Astrocyte (in vitro differentiated cells and primary cell): ENCODE measurements at regions not wholly inside any gene's neighbourhood (a gene's known extent, or its start where the extent isn't known, plus 50 kb on each side); places are given as distances from the start of the nearest gene placed in this dataset.

Experiments
- DNase-seq: peaks from one replicate; pipeline ENCODE4 v3.0.0-alpha.2; 2010; ENCODE audit warnings: low read depth
- FAIRE-seq: peaks from 2 replicates; lab custom pipeline; 2011; peaks lifted over from hg19 to GRCh38; lab: Jason Lieb, UNC
- H2AFZ ChIP-seq: 2 replicates; pipeline ENCODE4 v1.6.0; 2012; ENCODE audit warnings: low read depth, low read length, inconsistent platforms
- H3K27ac ChIP-seq: 2 replicates; pipeline ENCODE4 v1.5.1; 2011; ENCODE audit warnings: low read depth, low read length, inconsistent platforms
- H3K27me3 ChIP-seq: 2 replicates; pipeline ENCODE4 v1.6.0; 2011; ENCODE audit warnings: low read length, inconsistent platforms; ENCODE audit not compliant: insufficient read depth
- H3K36me3 ChIP-seq: 2 replicates; pipeline ENCODE4 v1.5.1; 2011; ENCODE audit warnings: low read length, inconsistent platforms; ENCODE audit not compliant: insufficient read depth
- H3K4me1 ChIP-seq: 2 replicates; pipeline ENCODE4 v1.5.1; 2011; ENCODE audit warnings: low read length, inconsistent platforms; ENCODE audit not compliant: insufficient read depth
- H3K4me2 ChIP-seq: 2 replicates; pipeline ENCODE4 v1.6.0; 2012; ENCODE audit warnings: low read length, inconsistent platforms
- H3K4me3 ChIP-seq: 2 replicates; pipeline ENCODE4 v1.5.1; 2011; ENCODE audit warnings: low read depth, mild to moderate bottlenecking, low read length, inconsistent platforms; ENCODE audit not compliant: insufficient read depth
- H3K79me2 ChIP-seq: 2 replicates; pipeline ENCODE4 v1.6.0; 2012; ENCODE audit warnings: mild to moderate bottlenecking, low read length, inconsistent platforms; ENCODE audit not compliant: insufficient read depth
- H3K9ac ChIP-seq: 2 replicates; pipeline ENCODE4 v1.6.0; 2012; ENCODE audit warnings: mild to moderate bottlenecking, low read length, inconsistent platforms
- H3K9me3 ChIP-seq: 2 replicates; pipeline ENCODE4 v1.5.1; 2012; ENCODE audit warnings: low read depth, mild to moderate bottlenecking, low read length, inconsistent platforms; ENCODE audit not compliant: insufficient read depth
- H4K20me1 ChIP-seq: 2 replicates; pipeline ENCODE4 v1.6.0; 2012; ENCODE audit warnings: low read length, inconsistent platforms; ENCODE audit not compliant: insufficient read depth
- H3K27ac Mint-ChIP-seq: one replicate; pipeline ENCODE4 v1.8.0; 2021; ENCODE audit warnings: mild to moderate bottlenecking, mixed read lengths; ENCODE audit not compliant: unreplicated experiment
- H3K27me3 Mint-ChIP-seq: one replicate; pipeline ENCODE4 v1.8.0; 2021; ENCODE audit warnings: low read depth, mixed read lengths; ENCODE audit not compliant: unreplicated experiment
- H3K36me3 Mint-ChIP-seq: one replicate; pipeline ENCODE4 v1.8.0; 2021; ENCODE audit warnings: low read depth, mixed read lengths; ENCODE audit not compliant: unreplicated experiment
- H3K4me1 Mint-ChIP-seq: one replicate; pipeline ENCODE4 v1.8.0; 2021; ENCODE audit warnings: low read depth, mixed read lengths; ENCODE audit not compliant: unreplicated experiment
- H3K4me3 Mint-ChIP-seq: one replicate; pipeline ENCODE4 v1.8.0; 2021; ENCODE audit warnings: mild to moderate bottlenecking, moderate library complexity, mixed read lengths; ENCODE audit not compliant: unreplicated experiment
- H3K9me3 Mint-ChIP-seq: one replicate; pipeline ENCODE4 v1.8.0; 2021; ENCODE audit warnings: mild to moderate bottlenecking, mixed read lengths; ENCODE audit not compliant: unreplicated experiment
- CTCF ChIP-seq: IDR thresholded peaks from 2 replicates; pipeline ENCODE4 v1.5.1; 2011; ENCODE audit warnings: low read depth, mild to moderate bottlenecking, inconsistent platforms, low read length, moderate library complexity; ENCODE audit not compliant: insufficient read depth
- EZH2 ChIP-seq: IDR thresholded peaks from 2 replicates; pipeline ENCODE4 v1.6.1; 2012; ENCODE audit warnings: mild to moderate bottlenecking, low read length, inconsistent platforms; ENCODE audit not compliant: insufficient read depth

GRCh38 chr4:137632842-137633241 is 100.5 kb upstream of the PCDH18 start:
- TF ChIP-seq EZH2: no peak
- TF ChIP-seq CTCF: no peak
- H3K4me2 ChIP-seq: no peak overlapping the region
- no peaks in the 10 kb centered on the region for H3K36me3 ChIP-seq
- Mint-ChIP-seq H3K4me1 (no peaks in the 10 kb centered on the region), H3K27ac (no peak overlapping the region), H3K4me3 (no peak overlapping the region), H3K27me3 (no peaks in the 10 kb centered on the region), H3K9me3 (no peaks in the 10 kb centered on the region), H3K36me3 (no peaks in the 10 kb centered on the region)
- H3K4me1 ChIP-seq: no peaks in the 10 kb centered on the region
- DNase-seq (no peak), FAIRE-seq (no peak)
- no peak overlapping the region for H3K4me3 ChIP-seq
- no peaks in the 10 kb centered on the region for H4K20me1 ChIP-seq
- H2AFZ ChIP-seq: no peak overlapping the region
- no peak overlapping the region for H3K9ac ChIP-seq
- no peaks in the 10 kb centered on the region for H3K79me2 ChIP-seq
- no peaks in the 10 kb centered on the region for H3K9me3 ChIP-seq
- H3K27me3 ChIP-seq: no peaks in the 10 kb centered on the region
- no peak overlapping the region for H3K27ac ChIP-seq

GRCh38 chr4:137631605-137632004 is 99.3 kb upstream of the PCDH18 start:
- TF ChIP-seq CTCF (no peak), EZH2 (no peak)
- Mint-ChIP-seq H3K27ac (no peak overlapping the region), H3K4me1 (no peaks in the 10 kb centered on the region), H3K27me3 (no peaks in the 10 kb centered on the region), H3K9me3 (no peaks in the 10 kb centered on the region), H3K4me3 (no peak overlapping the region), H3K36me3 (no peaks in the 10 kb centered on the region)
- H3K9me3 ChIP-seq: no peaks in the 10 kb centered on the region
- H3K9ac ChIP-seq: no peak overlapping the region
- H3K36me3 ChIP-seq: no peaks in the 10 kb centered on the region
- no peak overlapping the region for H3K4me2 ChIP-seq
- no peak overlapping the region for H3K27ac ChIP-seq
- H3K79me2 ChIP-seq: no peaks in the 10 kb centered on the region
- no peaks in the 10 kb centered on the region for H3K27me3 ChIP-seq
- DNase-seq (no peak), FAIRE-seq (no peak)
- no peak overlapping the region for H3K4me3 ChIP-seq
- H2AFZ ChIP-seq: no peak overlapping the region
- no peaks in the 10 kb centered on the region for H4K20me1 ChIP-seq
- H3K4me1 ChIP-seq: no peaks in the 10 kb centered on the region

DNA sequence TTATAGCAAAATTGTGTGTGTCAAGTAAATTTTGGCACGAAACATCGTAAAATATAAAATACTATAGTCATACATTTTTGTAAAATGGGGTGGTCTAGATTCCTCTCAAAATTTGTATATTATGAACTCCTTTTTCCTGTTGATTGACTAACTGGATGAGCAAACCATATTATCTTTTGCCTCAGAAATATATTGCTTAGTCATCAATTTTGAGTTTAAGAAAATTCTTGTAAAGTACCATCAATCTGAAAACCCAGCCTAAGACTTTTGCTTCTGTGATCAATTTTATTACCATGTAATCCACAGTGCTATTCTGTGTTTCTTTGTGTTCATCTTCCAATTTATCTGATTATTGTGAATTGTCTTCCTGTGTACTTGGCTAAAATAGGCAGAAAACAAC is 98.0 kb upstream of the PCDH18 start:
- H3K36me3 Mint-ChIP-seq: no peaks in the 10 kb centered on the region
- H3K4me3 Mint-ChIP-seq: no peak overlapping the region
- H3K9ac ChIP-seq: no peak overlapping the region
- no peaks in the 10 kb centered on the region for H3K27me3 Mint-ChIP-seq
- H3K36me3 ChIP-seq: no peaks in the 10 kb centered on the region
- H4K20me1 ChIP-seq: no peaks in the 10 kb centered on the region
- no peak overlapping the region for H3K27ac Mint-ChIP-seq
- H3K4me3 ChIP-seq: no peak overlapping the region
- TF ChIP-seq CTCF (no peak), EZH2 (no peak)
- FAIRE-seq (peak; percentile 67), DNase-seq (no peak)
- no peaks in the 10 kb centered on the region for H3K79me2 ChIP-seq
- no peaks in the 10 kb centered on the region for H3K4me1 ChIP-seq
- H3K4me2 ChIP-seq: no peak overlapping the region
- H3K4me1 Mint-ChIP-seq: no peaks in the 10 kb centered on the region
- no peak overlapping the region for H2AFZ ChIP-seq
- no peaks in the 10 kb centered on the region for H3K9me3 ChIP-seq
- no peaks in the 10 kb centered on the region for H3K27me3 ChIP-seq
- H3K9me3 Mint-ChIP-seq: no peaks in the 10 kb centered on the region
- no peak overlapping the region for H3K27ac ChIP-seq
